HG03457 (cell line): ENCODE measurements at regions not wholly inside any gene's neighbourhood (a gene's known extent, or its start where the extent isn't known, plus 50 kb on each side); places are given as distances from the start of the nearest gene placed in this dataset.

Experiments
- ATAC-seq: cut with Tn5 transposase; IDR thresholded peaks from one replicate; pipeline ENCODE4 v1.9.1; 2021; ENCODE audit warnings: moderate number of reproducible peaks; ENCODE audit not compliant: unreplicated experiment

- no peak for ATAC-seq
Observed at GRCh38 chr5:62689599-62690368, 111.2 kb downstream of the LRRC70 start.

- no peak for ATAC-seq
Observed at GRCh38 chr5:62686692-62687091, 108.1 kb downstream of the LRRC70 start.

GRCh38 chr5:62685221-62685620 lies 106.6 kb downstream of the LRRC70 start:
- ATAC-seq = no peak

GRCh38 chr5:62684310-62684709 lies 105.7 kb downstream of the LRRC70 start:
- no peak for ATAC-seq

- ATAC-seq = no peak
Observed at GRCh38 chr5:62682059-62682458, 103.4 kb downstream of the LRRC70 start.

GRCh38 chr5:62681117-62681850 lies 102.7 kb downstream of the LRRC70 start:
- ATAC-seq = no peak

GRCh38 chr5:62680121-62680520 lies 101.5 kb downstream of the LRRC70 start:
- no peak for ATAC-seq
